ENCODE measurements at regions not wholly inside any gene's neighbourhood (a gene's known extent, or its start where the extent isn't known, plus 50 kb on each side); places are given as distances from the start of the nearest gene placed in this dataset.

DNA sequence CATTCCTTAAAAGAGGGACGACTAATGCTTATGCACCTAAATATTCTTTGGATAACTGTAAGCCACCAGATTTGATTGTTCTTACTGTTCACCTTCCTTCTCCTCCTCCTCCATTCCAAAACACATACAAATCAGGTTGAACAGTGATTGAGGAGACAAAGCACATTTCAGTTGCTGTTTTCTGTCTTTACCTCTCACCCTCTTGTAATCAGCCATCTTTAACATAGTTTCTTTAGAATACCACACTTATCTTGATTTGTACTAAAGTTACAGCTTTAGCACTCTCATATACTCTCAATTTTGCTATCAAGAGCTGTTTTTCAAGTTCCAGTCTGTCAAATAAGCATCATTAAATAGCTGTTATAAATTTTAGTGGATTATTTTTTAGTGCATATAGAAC is 338.3 kb upstream of the RGS6 start:
- TF ChIP-seq, protein P1, sequence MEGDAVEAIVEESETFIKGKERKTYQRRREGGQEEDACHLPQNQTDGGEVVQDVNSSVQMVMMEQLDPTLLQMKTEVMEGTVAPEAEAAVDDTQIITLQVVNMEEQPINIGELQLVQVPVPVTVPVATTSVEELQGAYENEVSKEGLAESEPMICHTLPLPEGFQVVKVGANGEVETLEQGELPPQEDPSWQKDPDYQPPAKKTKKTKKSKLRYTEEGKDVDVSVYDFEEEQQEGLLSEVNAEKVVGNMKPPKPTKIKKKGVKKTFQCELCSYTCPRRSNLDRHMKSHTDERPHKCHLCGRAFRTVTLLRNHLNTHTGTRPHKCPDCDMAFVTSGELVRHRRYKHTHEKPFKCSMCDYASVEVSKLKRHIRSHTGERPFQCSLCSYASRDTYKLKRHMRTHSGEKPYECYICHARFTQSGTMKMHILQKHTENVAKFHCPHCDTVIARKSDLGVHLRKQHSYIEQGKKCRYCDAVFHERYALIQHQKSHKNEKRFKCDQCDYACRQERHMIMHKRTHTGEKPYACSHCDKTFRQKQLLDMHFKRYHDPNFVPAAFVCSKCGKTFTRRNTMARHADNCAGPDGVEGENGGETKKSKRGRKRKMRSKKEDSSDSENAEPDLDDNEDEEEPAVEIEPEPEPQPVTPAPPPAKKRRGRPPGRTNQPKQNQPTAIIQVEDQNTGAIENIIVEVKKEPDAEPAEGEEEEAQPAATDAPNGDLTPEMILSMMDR (IDR thresholded peaks at IDR 0.05 in 4 of 5, conservative IDR thresholded peaks at IDR 0.05 in 1 of 5) = no peak
- TF ChIP-seq POLR2A (IDR thresholded peaks at IDR 0.05) = no peak

All from gastrocnemius medialis (tissue), 4 donors.